ENCODE measurements at regions not wholly inside any gene's neighbourhood (a gene's known extent, or its start where the extent isn't known, plus 50 kb on each side); places are given as distances from the start of the nearest gene placed in this dataset.

GRCh38 chr4:186017801-186018200 is 51.2 kb upstream of the TLR3 start:
- no peak for DNase-seq (ENCODE audit: low read depth, low spot score)
- TF ChIP-seq POLR2AphosphoS5 (IDR thresholded peaks at IDR 0.05; ENCODE audit: borderline replicate concordance, low read depth, low read length) = no peak
- TF ChIP-seq EZH2 (IDR thresholded peaks at IDR 0.05) = no peak
- no peak for TF ChIP-seq FOXP2 (optimal IDR thresholded peaks at IDR 0.05; ENCODE audit: control extremely low read depth, extremely low read length, insufficient read depth)
- Histone ChIP-seq H3K27ac (no peak overlapping the region), H3K9ac (ENCODE audit: insufficient read length) (no peak overlapping the region), H3K4me3 (no peak overlapping the region), H3K36me3 (ENCODE audit: insufficient read depth, low read length) (no peaks in the 10 kb centered on the region), H3K9me3 (ENCODE audit: low read depth, low read length) (no peaks in the 10 kb centered on the region)

GRCh38 chr4:186018261-186018660 is 50.7 kb upstream of the TLR3 start:
- no peak for DNase-seq (ENCODE audit: low read depth, low spot score)
- no peak for TF ChIP-seq POLR2AphosphoS5 (IDR thresholded peaks at IDR 0.05; ENCODE audit: borderline replicate concordance, low read depth, low read length)
- TF ChIP-seq EZH2 (IDR thresholded peaks at IDR 0.05) = no peak
- TF ChIP-seq FOXP2 (optimal IDR thresholded peaks at IDR 0.05; ENCODE audit: control extremely low read depth, extremely low read length, insufficient read depth) = no peak

GRCh38 chr4:186018784-186019183 is 50.2 kb upstream of the TLR3 start:
- DNase-seq (ENCODE audit: low read depth, low spot score) = no peak

More at GRCh38 chr4:186018261-186018660, 50.7 kb upstream of the TLR3 start:
- Histone ChIP-seq H3K36me3 (ENCODE audit: insufficient read depth, low read length) (no peaks in the 10 kb centered on the region), H3K27ac (no peak overlapping the region), H3K9ac (ENCODE audit: insufficient read length) (no peak overlapping the region), H3K9me3 (ENCODE audit: low read depth, low read length) (no peaks in the 10 kb centered on the region), H3K4me3 (no peak overlapping the region)

More at GRCh38 chr4:186018784-186019183, 50.2 kb upstream of the TLR3 start:
- Histone ChIP-seq H3K4me3 (no peak overlapping the region), H3K27ac (no peak overlapping the region), H3K36me3 (ENCODE audit: insufficient read depth, low read length) (no peaks in the 10 kb centered on the region), H3K9ac (ENCODE audit: insufficient read length) (no peak overlapping the region), H3K9me3 (ENCODE audit: low read depth, low read length) (no peaks in the 10 kb centered on the region)
- TF ChIP-seq EZH2 (IDR thresholded peaks at IDR 0.05) = no peak
- no peak for TF ChIP-seq POLR2AphosphoS5 (IDR thresholded peaks at IDR 0.05; ENCODE audit: borderline replicate concordance, low read depth, low read length)
- TF ChIP-seq FOXP2 (optimal IDR thresholded peaks at IDR 0.05; ENCODE audit: control extremely low read depth, extremely low read length, insufficient read depth) = no peak
